ENCODE measurements at regions not wholly inside any gene's neighbourhood (a gene's known extent, or its start where the extent isn't known, plus 50 kb on each side); places are given as distances from the start of the nearest gene placed in this dataset.
A peak's percentile ranks its signal among the peaks of the same experiment; 100 is the strongest.

DNA sequence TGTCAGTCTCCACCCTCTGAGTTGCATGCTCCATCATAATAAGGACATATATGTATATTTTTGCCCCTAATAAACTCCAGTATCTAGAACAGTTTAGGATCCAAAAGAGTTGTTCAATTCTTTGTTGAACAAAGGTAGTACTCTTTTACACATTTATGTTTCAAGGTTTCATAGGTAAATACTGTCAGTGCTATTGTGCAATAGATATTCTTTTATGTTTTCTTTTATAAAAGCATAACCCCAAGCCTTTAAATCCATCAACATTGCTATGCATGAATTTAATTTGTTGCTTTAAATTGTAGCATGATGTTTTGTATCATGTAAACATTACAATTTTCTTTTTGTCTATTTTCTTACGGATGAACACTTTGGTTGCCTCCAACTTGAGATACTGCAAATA, 469.7 kb upstream of the COBL start:
- TF ChIP-seq CTCF (IDR thresholded peaks at IDR 0.05; ENCODE audit: control extremely low read depth in 1 of 3, insufficient read depth in 1 of 3, low read depth in 1 of 3, low read length in 3 of 3) (no peak), TCF12 (IDR thresholded peaks at IDR 0.05; ENCODE audit: low read depth, low read length) (no peak), SUZ12 (IDR thresholded peaks at IDR 0.05; ENCODE audit: low read length) (no peak), POLR2A (IDR thresholded peaks at IDR 0.05; ENCODE audit: control extremely low read depth in 1 of 2, low read depth in 2 of 2, low read length in 2 of 2) (no peak), RFX5 (IDR thresholded peaks at IDR 0.05; ENCODE audit: borderline replicate concordance, low read depth, low read length) (no peak), EZH2 (IDR thresholded peaks at IDR 0.05; ENCODE audit: low read depth, low read length, severe bottlenecking) (no peak), CEBPB (IDR thresholded peaks at IDR 0.05; ENCODE audit: low read depth, low read length) (peak; percentile 61; the same call in 1 of the 2 replicates), EP300 (IDR thresholded peaks at IDR 0.05; ENCODE audit: borderline replicate concordance in 1 of 2, low read depth in 2 of 2, low read length in 2 of 2) (no peak), USF2 (IDR thresholded peaks at IDR 0.05; ENCODE audit: low read length) (no peak), MAX (IDR thresholded peaks at IDR 0.05) (no peak), PHF8 (conservative IDR thresholded peaks at IDR 0.05; ENCODE audit: low read depth, low read length) (no peak)
- TF ChIP-seq, protein P1, sequence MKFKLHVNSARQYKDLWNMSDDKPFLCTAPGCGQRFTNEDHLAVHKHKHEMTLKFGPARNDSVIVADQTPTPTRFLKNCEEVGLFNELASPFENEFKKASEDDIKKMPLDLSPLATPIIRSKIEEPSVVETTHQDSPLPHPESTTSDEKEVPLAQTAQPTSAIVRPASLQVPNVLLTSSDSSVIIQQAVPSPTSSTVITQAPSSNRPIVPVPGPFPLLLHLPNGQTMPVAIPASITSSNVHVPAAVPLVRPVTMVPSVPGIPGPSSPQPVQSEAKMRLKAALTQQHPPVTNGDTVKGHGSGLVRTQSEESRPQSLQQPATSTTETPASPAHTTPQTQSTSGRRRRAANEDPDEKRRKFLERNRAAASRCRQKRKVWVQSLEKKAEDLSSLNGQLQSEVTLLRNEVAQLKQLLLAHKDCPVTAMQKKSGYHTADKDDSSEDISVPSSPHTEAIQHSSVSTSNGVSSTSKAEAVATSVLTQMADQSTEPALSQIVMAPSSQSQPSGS (IDR thresholded peaks at IDR 0.05; ENCODE audit: low read length), result no peak

Data from H1 (cell line).